SK-N-SH treated with all-trans-retinoic acid at 6 μM for 48 hours (cell line): ENCODE measurements at regions not wholly inside any gene's neighbourhood (a gene's known extent, or its start where the extent isn't known, plus 50 kb on each side); places are given as distances from the start of the nearest gene placed in this dataset.

Source experiments
- ATAC-seq: fragments of 200-7000 bp; cut with Tn5 transposase; 3 replicates; pipeline ENCODE4 v1.9.1; 2020; ENCODE audit warnings: mild to moderate bottlenecking, moderate library complexity
- CREB5 ChIP-seq: fragments of 250-450 bp; sonication (Bioruptor Pico); IDR thresholded peaks from 2 replicates; pipeline ENCODE4 v1.5.1; 2020; ENCODE audit warnings: low read depth, mild to moderate bottlenecking, moderate library complexity
- CSDC2 ChIP-seq: fragments of 250-450 bp; sonication (Bioruptor Pico); IDR thresholded peaks from 2 replicates; pipeline ENCODE4 v1.5.0; 2020; ENCODE audit warnings: mild to moderate bottlenecking, moderate library complexity
- CSRNP3 ChIP-seq: fragments of 250-450 bp; sonication (Bioruptor Pico); IDR thresholded peaks from 2 replicates; pipeline ENCODE4 v1.5.1; 2021; ENCODE audit warnings: mild to moderate bottlenecking, moderate library complexity
- GLIS3 ChIP-seq: fragments of 250-450 bp; sonication (Bioruptor Pico); IDR thresholded peaks from 2 replicates; pipeline ENCODE4 v1.5.0; 2020; ENCODE audit warnings: mild to moderate bottlenecking, moderate library complexity
- ISL1 ChIP-seq: fragments of 250-450 bp; sonication (Bioruptor Pico); IDR thresholded peaks from 2 replicates; pipeline ENCODE4 v2.1.2; 2022; ENCODE audit warnings: mild to moderate bottlenecking, moderate library complexity
- OSR1 ChIP-seq: fragments of 250-450 bp; sonication (Bioruptor Pico); IDR thresholded peaks from 2 replicates; pipeline ENCODE4 v1.8.0; 2022; ENCODE audit warnings: moderate library complexity, mild to moderate bottlenecking, inconsistent platforms
- PATZ1 ChIP-seq: fragments of 250-450 bp; sonication (Bioruptor Pico); IDR thresholded peaks from 2 replicates; pipeline ENCODE4 v1.8.0; 2020; ENCODE audit warnings: mild to moderate bottlenecking, moderate library complexity, borderline replicate concordance
- POU6F1 ChIP-seq: fragments of 250-450 bp; sonication (Bioruptor Pico); IDR thresholded peaks from 2 replicates; pipeline ENCODE4 v1.8.0; 2021; ENCODE audit warnings: low read depth, mild to moderate bottlenecking, moderate library complexity, borderline replicate concordance
- RARB ChIP-seq: fragments of 250-450 bp; sonication (Bioruptor Pico); IDR thresholded peaks from 2 replicates; pipeline ENCODE4 v1.8.0; 2021; ENCODE audit warnings: mild to moderate bottlenecking, moderate library complexity
- SNAI2 ChIP-seq: fragments of 250-450 bp; sonication (Bioruptor Pico); IDR thresholded peaks from 2 replicates; pipeline ENCODE4 v1.5.0; 2020; ENCODE audit warnings: mild to moderate bottlenecking, moderate library complexity
- TCF4 ChIP-seq: fragments of 250-450 bp; sonication (Bioruptor Pico); IDR thresholded peaks from 2 replicates; pipeline ENCODE4 v1.8.0; 2021; ENCODE audit warnings: mild to moderate bottlenecking, moderate library complexity, borderline replicate concordance
- TOX ChIP-seq: fragments of 250-450 bp; sonication (Bioruptor Pico); IDR thresholded peaks from 2 replicates; pipeline ENCODE4 v1.8.0; 2021; ENCODE audit warnings: mild to moderate bottlenecking, moderate library complexity, borderline replicate concordance
- TSHZ2 ChIP-seq: fragments of 250-450 bp; sonication (Bioruptor Pico); IDR thresholded peaks from 2 replicates; pipeline ENCODE4 v1.5.0; 2020; ENCODE audit warnings: mild to moderate bottlenecking, moderate library complexity
- ZC3H10 ChIP-seq: fragments of 250-450 bp; sonication (Bioruptor Pico); IDR thresholded peaks from 2 replicates; pipeline ENCODE4 v1.5.1; 2021; ENCODE audit warnings: mild to moderate bottlenecking, moderate library complexity
- ZFP30 ChIP-seq: fragments of 450-650 bp; formaldehyde crosslinking; IDR thresholded peaks from 2 replicates; pipeline ENCODE4 v1.5.0; 2022; ENCODE audit warnings: mild to moderate bottlenecking, moderate library complexity
- ZNF565 ChIP-seq: fragments of 450-650 bp; formaldehyde crosslinking; conservative IDR thresholded peaks from 2 replicates; pipeline ENCODE4 v1.5.0; 2020; ENCODE audit warnings: low read depth, mild to moderate bottlenecking, moderate library complexity
- ZNF70 ChIP-seq: fragments of 450-650 bp; formaldehyde crosslinking; IDR thresholded peaks from 2 replicates; pipeline ENCODE4 v1.5.0; 2020; ENCODE audit warnings: mild to moderate bottlenecking, moderate library complexity
- ZNF8 ChIP-seq: fragments of 450-650 bp; formaldehyde crosslinking; IDR thresholded peaks from 2 replicates; pipeline ENCODE4 v1.5.0; 2020; ENCODE audit warnings: mild to moderate bottlenecking, moderate library complexity

- ATAC-seq = no peak
- TF ChIP-seq TSHZ2 (CRISPR knock-in tag) (no peak), ZFP30 (CRISPR knock-in tag) (no peak), ISL1 (no peak), TOX (CRISPR knock-in tag) (no peak), GLIS3 (CRISPR knock-in tag) (no peak), CSDC2 (CRISPR knock-in tag) (no peak), OSR1 (CRISPR knock-in tag) (no peak), PATZ1 (CRISPR knock-in tag) (no peak), CREB5 (CRISPR knock-in tag) (no peak), ZNF70 (CRISPR knock-in tag) (no peak), POU6F1 (CRISPR knock-in tag) (no peak), SNAI2 (CRISPR knock-in tag) (no peak), CSRNP3 (CRISPR knock-in tag) (no peak), ZNF8 (CRISPR knock-in tag) (no peak), RARB (CRISPR knock-in tag) (no peak), ZNF565 (CRISPR knock-in tag) (no peak), TCF4 (no peak)
These were observed 376.6 kb upstream of the SLCO3A1 start for GRCh38 chr15:91476861-91477260.

- no peak for ATAC-seq
- TF ChIP-seq ZNF565 (CRISPR knock-in tag) (no peak), CSDC2 (CRISPR knock-in tag) (no peak), ZC3H10 (CRISPR knock-in tag) (no peak), CSRNP3 (CRISPR knock-in tag) (no peak), CREB5 (CRISPR knock-in tag) (no peak)
These were observed 374.8 kb upstream of the SLCO3A1 start for GRCh38 chr15:91478717-91479191.
